ENCODE measurements at regions not wholly inside any gene's neighbourhood (a gene's known extent, or its start where the extent isn't known, plus 50 kb on each side); places are given as distances from the start of the nearest gene placed in this dataset.
"Not testable (repeated sequence)": the region's sequence is repeated elsewhere in the genome, so short reads cannot be mapped to it uniquely, and the experiment has no call there.

DNA sequence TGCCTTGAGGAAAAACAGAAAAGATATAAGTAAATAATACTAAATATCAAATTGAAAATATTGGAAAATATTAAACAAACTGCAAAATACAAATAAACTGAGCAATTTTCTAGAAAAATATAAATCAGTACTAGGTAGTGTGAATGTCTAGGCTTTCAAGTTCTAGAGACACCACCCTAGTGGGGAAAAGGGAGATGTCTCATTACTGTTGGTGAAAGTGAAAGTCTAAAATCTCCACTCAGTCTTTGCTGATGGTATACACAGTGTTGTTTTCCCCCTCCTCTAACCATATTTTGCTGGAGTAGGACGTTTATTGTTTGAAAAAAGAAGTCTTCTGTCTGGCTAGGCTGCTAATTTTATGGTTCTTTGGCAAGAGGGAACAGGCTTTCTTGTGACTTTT lies 1368.9 kb downstream of the OTOL1 start:
- no peak for DNase-seq (ENCODE audit: low read depth)

DNA sequence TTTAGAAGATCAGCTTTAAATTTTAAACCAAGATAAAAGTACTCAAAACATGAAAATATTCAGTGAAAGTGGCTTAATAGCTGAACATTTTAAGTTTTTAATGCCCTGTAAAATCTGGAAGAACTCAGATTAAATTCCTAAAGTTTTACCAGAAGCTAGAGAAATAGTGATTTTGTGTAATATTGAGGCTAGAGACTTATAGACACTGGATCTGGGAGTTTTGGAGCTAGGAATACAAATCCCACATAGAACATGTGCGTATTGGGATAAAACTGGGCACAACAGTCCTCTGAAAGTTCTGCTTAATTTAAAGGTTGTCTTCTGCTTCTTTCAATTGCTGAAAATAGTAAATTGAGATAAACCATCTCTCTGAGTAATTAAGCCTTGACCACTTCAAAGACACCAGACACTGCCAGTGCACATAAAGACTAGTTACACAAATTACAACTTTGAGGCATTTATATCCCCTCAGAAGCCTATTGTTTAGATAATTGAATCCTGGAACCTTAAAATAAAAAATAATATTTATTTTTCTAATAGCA lies 1382.5 kb downstream of the OTOL1 start:
- DNase-seq (ENCODE audit: low read depth), result no peak

- DNase-seq (ENCODE audit: low read depth), result no peak
These were observed 1387.8 kb downstream of the OTOL1 start for GRCh38 chr3:162884373-162884772.

DNA sequence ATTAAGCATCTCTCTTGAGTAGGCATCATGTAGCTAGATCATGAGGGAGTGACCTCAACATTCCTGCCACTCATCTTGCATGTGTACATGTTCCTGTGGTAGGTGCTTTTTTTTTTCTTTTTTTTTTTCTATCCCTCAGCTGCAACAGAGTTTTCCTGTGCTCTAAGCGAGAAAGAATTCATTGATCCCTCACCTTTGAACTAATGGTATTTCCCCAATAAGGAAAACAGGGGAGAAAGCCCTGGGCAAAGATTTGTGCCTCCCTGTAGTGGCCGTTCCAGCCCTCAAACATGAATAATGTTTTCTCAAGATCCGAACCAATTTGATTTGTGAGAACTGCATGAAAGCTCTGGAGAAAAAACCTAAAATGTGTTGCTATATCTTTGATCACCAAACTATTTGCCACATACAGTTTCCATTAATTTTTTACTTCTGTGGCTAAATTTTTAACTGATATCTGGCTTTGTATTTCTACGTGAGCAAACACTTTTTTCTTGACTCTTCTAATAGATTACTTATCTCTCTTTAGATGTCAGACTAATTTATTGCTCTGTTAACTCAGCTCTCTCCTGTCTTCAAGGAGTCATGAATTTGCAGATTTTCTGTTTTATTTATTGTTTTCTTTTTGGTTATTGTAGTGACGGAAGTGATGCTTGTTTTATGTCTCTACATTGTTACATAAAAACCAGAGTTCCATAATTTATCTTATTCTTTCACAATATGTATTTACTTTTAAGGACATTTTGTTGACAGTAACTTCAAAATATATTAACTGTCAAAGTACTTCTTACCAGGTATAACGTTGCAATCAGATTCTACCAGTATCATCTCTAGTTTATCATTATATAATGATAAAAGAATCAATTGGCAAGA lies 1396.5 kb downstream of the OTOL1 start:
- no peak for DNase-seq (ENCODE audit: low read depth)

DNA sequence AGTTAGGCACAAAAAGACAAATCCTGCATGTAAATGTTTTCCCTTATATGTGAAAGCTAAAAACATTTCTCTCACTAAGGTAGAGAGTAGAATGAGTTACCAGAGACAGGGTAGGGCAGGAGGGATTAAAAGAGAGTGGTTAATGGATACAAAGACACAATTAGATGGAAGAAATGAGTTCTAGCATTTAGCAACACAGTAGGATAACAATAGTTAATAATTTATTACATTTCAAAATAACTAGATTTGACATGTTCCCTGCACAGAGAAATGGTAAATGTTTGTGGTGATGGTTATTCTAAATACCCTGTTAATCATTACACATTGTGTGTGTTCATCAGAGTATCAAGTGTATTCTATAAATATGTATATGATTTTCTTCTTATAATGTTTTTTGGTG lies 1400.7 kb downstream of the OTOL1 start:
- no peak for DNase-seq (ENCODE audit: low read depth)

DNA sequence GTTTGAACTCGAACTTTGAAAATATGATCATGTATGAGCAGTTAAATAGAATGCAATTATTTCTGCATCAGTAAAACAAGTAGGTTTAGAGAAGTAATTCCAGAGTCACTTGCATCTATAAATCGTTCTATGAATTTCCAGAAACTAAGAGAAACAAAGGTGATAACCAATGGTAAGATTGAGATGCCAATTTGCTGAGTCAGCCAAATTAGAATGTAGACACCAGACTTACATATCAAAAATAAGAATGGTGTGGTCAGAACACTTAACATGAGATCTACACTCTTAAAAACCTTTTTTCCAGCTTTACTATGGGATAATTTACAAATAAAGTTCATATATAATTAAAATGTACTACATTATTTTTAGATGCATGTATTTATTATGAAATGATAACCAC lies 1435.9 kb downstream of the OTOL1 start:
- DNase-seq (ENCODE audit: low read depth), result no peak

GRCh38 chr3:162933656-162934055 lies 1437.0 kb downstream of the OTOL1 start:
- DNase-seq (ENCODE audit: low read depth), result no peak

DNA sequence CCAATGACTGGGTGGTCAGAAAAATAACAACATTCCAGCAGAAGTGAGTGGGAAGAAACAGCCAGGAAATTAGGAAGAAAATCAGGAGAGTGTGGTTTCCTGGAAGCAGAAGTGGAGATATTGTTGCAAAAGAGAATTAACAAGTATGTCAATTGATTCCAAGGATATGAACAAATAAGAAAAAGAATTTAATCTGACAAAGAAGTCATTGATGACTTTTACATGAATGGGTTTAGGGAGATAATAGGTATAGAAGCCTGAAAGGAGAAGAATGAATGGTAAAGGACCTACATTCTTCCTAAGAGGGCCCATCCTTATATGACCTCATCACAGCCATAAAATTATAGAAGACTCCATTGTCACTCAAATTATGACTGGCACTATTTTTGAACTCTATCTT lies 1440.1 kb downstream of the OTOL1 start:
- no peak for DNase-seq (ENCODE audit: low read depth)

DNA sequence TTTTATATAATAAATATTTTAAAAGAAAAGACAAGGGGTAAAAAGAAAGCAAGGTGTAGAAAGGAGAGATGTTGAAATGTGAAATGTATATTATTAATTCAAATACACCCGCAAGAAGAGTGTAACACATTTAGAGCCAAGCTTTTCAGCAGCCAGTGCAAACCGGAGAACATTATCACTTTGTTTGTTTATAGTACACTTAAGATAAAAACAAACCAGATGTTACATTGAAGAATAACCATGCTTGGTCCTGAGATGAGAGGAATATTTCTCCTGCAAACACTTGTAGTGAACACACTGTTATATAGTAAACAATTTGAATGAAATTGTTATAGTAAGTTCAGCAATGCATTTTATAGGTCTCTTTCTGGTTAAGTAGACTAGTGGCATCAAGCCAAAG lies 1441.5 kb downstream of the OTOL1 start:
- DNase-seq (ENCODE audit: low read depth), result no peak

DNA sequence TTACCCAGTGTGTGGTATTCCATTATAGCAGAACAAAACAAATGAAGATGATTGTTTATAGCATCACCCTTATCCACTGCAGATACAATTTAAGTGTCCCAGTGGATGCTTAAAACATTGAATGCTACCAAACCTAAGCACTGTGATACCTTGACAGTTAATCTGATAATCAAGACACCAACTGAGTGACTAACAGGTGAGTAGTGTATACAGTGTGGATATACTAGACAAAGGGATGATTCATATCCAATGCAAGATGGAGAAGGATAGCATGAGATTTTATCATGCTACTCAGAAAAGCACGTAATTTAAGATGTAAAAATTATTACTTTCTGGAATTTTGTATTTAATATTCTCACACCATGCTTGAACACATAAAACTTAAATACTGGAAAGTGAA lies 1449.0 kb downstream of the OTOL1 start:
- DNase-seq (ENCODE audit: low read depth), result no peak

DNA sequence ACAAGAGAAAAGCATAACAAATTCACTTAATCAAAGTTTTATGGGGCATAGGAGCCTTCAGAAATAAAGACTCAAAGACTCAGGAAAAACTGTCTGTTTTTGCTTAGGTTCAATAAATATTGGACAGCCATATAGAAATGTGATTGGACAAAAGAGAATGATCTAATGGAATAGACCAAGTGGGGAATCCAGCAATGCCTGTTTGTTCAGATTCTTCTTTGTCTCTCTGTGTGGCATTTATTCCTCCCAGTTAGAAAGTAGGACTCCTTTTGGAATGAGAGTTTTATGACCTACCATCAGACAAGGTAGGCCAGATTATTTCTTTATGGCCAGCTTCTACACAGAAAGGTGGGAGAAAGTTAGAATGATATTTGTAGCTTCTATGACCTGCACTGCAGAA lies 1460.1 kb downstream of the OTOL1 start:
- DNase-seq (ENCODE audit: low read depth), result no peak

DNA sequence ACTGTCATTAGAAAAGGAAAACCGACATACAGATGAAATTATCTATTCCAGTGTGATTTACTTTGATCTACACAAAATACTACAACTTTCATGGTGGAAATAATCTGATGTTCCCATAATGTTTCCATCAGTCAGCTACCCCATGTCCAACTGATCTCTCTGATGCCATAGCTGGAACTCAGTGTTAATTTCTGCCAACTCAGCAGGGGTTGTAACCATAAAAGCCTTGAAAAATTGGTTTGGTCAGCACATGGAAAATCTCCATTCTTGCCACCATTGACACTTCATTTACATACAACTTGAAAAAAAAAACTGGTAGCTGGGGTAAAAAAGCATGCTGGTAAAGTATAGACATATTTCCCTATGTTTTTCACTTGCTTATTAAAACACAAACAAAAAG lies 1463.7 kb downstream of the OTOL1 start:
- no peak for DNase-seq (ENCODE audit: low read depth)

- no peak for DNase-seq (ENCODE audit: low read depth)
These were observed 1473.7 kb downstream of the OTOL1 start for GRCh38 chr3:162970292-162970691.

DNA sequence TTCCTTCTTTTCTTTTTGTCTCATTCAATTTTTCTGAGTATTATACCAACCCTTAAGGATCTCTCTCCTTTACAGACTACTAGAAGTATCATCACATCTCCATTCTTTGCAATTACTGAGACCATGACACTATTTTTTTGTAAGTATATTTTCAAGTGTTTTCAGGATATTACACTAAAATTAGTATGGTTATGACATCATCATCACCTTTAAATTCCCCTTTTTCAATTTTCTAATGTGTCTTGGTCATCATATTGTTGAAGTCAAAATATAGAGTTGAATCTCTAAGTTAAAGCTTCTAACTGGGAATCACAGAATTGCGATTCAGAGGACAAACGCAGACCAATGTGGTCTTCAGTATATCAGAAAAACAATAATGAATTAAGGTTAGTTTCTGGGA lies 1475.1 kb downstream of the OTOL1 start:
- no peak for DNase-seq (ENCODE audit: low read depth)

DNA sequence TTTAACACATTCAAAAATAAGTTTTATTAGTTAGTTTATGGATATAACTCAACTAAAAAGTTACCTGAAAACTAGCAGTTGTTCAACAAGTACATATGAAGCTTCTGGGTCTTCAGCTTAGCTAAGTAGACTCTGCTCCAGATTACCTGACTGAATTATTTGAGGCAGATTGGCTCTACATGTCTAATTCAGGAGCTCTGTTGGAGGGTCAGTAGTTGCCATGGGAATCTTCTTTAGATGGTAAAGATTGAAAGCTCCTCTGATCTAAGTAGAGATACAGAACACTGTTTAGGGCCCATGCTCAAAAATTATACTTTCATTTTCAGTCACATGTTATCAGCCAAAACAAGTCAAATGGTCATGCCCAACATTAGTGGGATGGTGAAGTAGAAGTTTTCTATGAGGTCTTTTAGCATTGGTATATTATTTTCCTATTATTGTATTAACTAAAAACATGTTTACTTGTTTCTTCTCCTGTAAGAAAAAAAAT lies 1476.9 kb downstream of the OTOL1 start:
- no peak for DNase-seq (ENCODE audit: low read depth)

GRCh38 chr3:162978136-162978535 lies 1481.5 kb downstream of the OTOL1 start:
- DNase-seq (ENCODE audit: low read depth), result no peak

GRCh38 chr3:162984746-162985145 lies 1488.1 kb downstream of the OTOL1 start:
- no peak for DNase-seq (ENCODE audit: low read depth)

DNA sequence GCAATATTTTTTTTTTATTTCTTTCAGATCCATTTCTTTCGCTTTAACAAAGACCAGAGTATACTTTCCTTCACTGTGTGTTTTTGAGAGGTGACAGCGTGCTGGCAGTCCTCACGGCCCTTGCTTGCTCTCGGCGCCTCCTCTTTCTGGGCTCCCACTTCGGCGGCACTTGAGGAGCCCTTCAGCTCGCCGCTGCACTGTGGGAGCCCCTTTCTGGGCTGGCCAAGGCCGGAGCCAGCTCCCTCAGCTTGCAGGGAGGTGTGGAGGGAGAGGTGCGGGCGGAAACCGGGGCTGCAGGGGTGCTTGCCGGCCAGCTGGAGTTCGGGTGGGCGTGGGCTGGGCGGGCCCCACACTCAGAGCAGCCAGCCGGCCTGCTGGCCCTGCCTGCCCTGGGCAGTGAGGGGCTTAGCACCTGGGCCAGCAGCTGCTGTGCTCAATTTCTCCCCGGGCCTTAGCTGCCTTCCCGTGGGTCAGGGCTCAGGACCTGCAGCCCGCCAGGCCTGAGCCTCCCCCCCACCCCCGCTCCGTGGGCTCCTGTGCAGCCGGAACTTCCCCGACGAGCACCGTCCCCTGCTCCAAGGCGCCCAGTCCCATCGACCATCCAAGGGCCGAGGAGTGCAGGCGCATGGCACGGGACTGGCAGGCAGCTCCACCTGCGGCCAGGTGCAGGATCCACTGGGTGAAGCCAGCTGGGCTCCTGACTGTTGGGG lies 1490.6 kb downstream of the OTOL1 start:
- DNase-seq (ENCODE audit: low read depth), result not testable (repeated sequence)

GRCh38 chr3:162992741-162993140 lies 1496.1 kb downstream of the OTOL1 start:
- DNase-seq (ENCODE audit: low read depth), result no peak

GRCh38 chr3:162994165-162994564 lies 1497.6 kb downstream of the OTOL1 start:
- no peak for DNase-seq (ENCODE audit: low read depth)

DNA sequence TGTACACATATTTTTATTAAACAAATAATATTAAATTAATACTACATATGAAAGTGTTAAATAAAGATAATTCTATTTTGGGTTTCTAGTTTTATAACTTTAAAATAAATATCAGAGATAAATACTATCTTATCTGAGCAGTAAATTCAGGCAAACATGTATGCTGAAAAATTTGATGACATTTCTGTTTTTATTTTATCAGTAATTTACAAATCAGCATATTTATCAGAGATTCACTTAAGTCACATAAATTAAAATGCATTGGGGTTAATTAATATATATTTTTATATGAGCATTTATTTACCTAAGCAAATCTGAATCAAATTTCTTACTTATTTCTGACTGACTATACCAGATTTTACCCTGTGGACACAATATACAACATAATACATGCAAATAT lies 1499.8 kb downstream of the OTOL1 start:
- no peak for DNase-seq (ENCODE audit: low read depth)

DNA sequence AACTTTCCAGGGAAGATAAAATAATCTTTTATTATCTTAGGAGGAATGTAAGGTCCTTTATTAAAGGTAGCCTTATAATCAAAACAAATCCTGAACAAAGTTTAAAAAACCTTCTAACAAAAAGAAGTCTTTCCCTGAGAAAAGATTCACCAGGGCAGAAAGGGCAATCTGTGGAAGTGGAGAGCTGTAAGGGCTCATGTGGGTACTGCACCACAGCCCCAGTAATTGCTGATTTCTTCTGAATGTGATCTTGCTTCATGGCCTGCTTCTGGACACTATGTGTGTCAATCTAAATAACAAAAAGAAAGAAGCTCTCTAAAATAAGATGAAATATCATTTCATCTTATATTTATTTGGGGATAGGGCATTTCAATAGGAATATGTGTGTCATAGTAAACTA lies 1501.6 kb downstream of the OTOL1 start:
- DNase-seq (ENCODE audit: low read depth), result no peak

DNA sequence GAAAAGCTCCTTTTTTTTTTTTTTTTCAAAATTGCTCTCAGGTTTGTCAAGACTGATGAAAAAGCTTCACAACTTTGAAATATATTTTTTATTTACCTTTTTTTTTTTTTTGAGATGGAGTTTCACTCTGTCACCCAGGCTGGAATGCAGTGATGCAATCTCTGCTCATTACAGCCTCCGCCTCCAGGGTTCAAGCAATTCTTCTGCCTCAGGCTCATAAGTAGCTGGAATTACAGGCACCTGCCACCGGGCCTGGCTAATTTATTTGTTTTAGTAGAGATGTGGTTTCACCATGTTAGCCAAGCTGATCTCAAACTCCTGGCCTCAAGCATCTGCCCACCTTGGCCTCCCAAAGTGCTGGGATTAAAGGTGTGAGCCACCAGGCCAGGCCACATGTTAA lies 1515.0 kb downstream of the OTOL1 start:
- DNase-seq (ENCODE audit: low read depth), result no peak

Data from GM04504 (cell line).